ENCODE measurements at regions not wholly inside any gene's neighbourhood (a gene's known extent, or its start where the extent isn't known, plus 50 kb on each side); places are given as distances from the start of the nearest gene placed in this dataset.

GRCh38 chr5:15447209-15447608 lies 52.8 kb upstream of the FBXL7 start:
- DNase-seq (ENCODE audit: low read depth), result no peak

- peak; percentile 39 for DNase-seq (ENCODE audit: low read depth)
Observed at GRCh38 chr5:15446552-15446951, 53.4 kb upstream of the FBXL7 start.

GRCh38 chr5:15442193-15442570 lies 57.8 kb upstream of the FBXL7 start:
- no peak for DNase-seq (ENCODE audit: low read depth)

GRCh38 chr5:15441433-15442192 lies 58.4 kb upstream of the FBXL7 start:
- DNase-seq (ENCODE audit: low read depth), result no peak

GRCh38 chr5:15440434-15440833 lies 59.5 kb upstream of the FBXL7 start:
- DNase-seq (ENCODE audit: low read depth), result no peak

- no peak for DNase-seq (ENCODE audit: low read depth)
Observed at GRCh38 chr5:15439801-15440200, 60.2 kb upstream of the FBXL7 start.

GRCh38 chr5:15433709-15434108 lies 66.3 kb upstream of the FBXL7 start:
- no peak for DNase-seq (ENCODE audit: low read depth)

- DNase-seq (ENCODE audit: low read depth), result no peak
Observed at GRCh38 chr5:15431923-15432322, 68.1 kb upstream of the FBXL7 start.

GRCh38 chr5:15425766-15426165 lies 74.2 kb upstream of the FBXL7 start:
- DNase-seq (ENCODE audit: low read depth), result no peak

GRCh38 chr5:15424769-15425168 lies 75.2 kb upstream of the FBXL7 start:
- no peak for DNase-seq (ENCODE audit: low read depth)

GRCh38 chr5:15421921-15422412 lies 78.0 kb upstream of the FBXL7 start:
- DNase-seq (ENCODE audit: low read depth), result no peak

- DNase-seq (ENCODE audit: low read depth), result no peak
Observed at GRCh38 chr5:15421381-15421780, 78.6 kb upstream of the FBXL7 start.

GRCh38 chr5:15420201-15420600 lies 79.8 kb upstream of the FBXL7 start:
- no peak for DNase-seq (ENCODE audit: low read depth)

GRCh38 chr5:15417156-15417555 lies 82.8 kb upstream of the FBXL7 start:
- no peak for DNase-seq (ENCODE audit: low read depth)

GRCh38 chr5:15406478-15406877 lies 93.5 kb upstream of the FBXL7 start:
- no peak for DNase-seq (ENCODE audit: low read depth)

- no peak for DNase-seq (ENCODE audit: low read depth)
Observed at GRCh38 chr5:15393146-15393545, 106.8 kb upstream of the FBXL7 start.

GRCh38 chr5:15391704-15392397 lies 108.1 kb upstream of the FBXL7 start:
- no peak for DNase-seq (ENCODE audit: low read depth)

- no peak for DNase-seq (ENCODE audit: low read depth)
Observed at GRCh38 chr5:15388866-15389265, 111.1 kb upstream of the FBXL7 start.

- DNase-seq (ENCODE audit: low read depth), result no peak
Observed at GRCh38 chr5:15387931-15388524, 112.0 kb upstream of the FBXL7 start.

- DNase-seq (ENCODE audit: low read depth), result no peak
Observed at GRCh38 chr5:15386122-15386521, 113.9 kb upstream of the FBXL7 start.

GRCh38 chr5:15385553-15385952 lies 114.4 kb upstream of the FBXL7 start:
- no peak for DNase-seq (ENCODE audit: low read depth)

- no peak for DNase-seq (ENCODE audit: low read depth)
Observed at GRCh38 chr5:15385037-15385436, 114.9 kb upstream of the FBXL7 start.

- DNase-seq (ENCODE audit: low read depth), result no peak
Observed at GRCh38 chr5:15384581-15384980, 115.4 kb upstream of the FBXL7 start.

All from GM04503 (cell line).